ENCODE measurements at regions not wholly inside any gene's neighbourhood (a gene's known extent, or its start where the extent isn't known, plus 50 kb on each side); places are given as distances from the start of the nearest gene placed in this dataset.

DNA sequence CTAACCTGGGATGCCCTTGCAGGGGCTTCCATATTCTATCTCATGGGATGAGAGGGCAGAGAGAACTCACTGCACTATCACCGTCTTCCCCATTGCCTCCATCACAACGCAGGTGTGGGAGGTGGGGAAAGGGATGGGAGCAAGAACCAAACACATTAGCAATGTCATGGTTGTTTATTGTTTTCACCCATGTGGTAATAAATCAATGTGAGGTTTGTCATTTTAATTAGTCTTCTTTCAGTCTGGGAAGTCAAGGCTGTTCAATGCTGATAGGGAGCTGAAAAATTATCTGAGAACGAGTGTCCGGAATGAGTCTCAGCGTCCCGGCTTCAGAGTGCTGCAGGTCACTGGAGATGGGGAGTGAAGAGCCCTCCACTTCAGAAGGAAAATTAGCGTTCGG, 268.5 kb downstream of the DUSP10 start:
- Histone ChIP-seq H3K27ac (ENCODE audit: low read depth in 2 of 2, low read length in 2 of 2) (no peak overlapping the region), H3K9ac (ENCODE audit: low read length in 3 of 3) (no peak overlapping the region), H3K27me3 (ENCODE audit: control insufficient read depth, insufficient read depth, low read length) (no peaks in the 10 kb centered on the region), H3K4me1 (ENCODE audit: control insufficient read depth in 2 of 3, insufficient read depth in 2 of 3, low read depth in 1 of 3, low read length in 3 of 3) (no peaks in the 10 kb centered on the region), H3K4me3 (ENCODE audit: low read length in 3 of 3) (no peak overlapping the region), H3K36me3 (ENCODE audit: control insufficient read depth in 2 of 3, insufficient read depth in 3 of 3, low read length in 3 of 3) (no peaks in the 10 kb centered on the region), H3K9me3 (ENCODE audit: control insufficient read depth in 2 of 3, insufficient read depth in 1 of 3, low read length in 3 of 3) (no peaks in the 10 kb centered on the region)
- FAIRE-seq (no peak), DNase-seq (peak in 4 of 5 donors; percentile 26 to 63 (median 49))
- intact Hi-C loops (cut with DNase I): no loop called here
- no peak for TF ChIP-seq CTCF (IDR thresholded peaks at IDR 0.05; ENCODE audit: borderline replicate concordance, extremely low read depth, insufficient read depth)

DNA sequence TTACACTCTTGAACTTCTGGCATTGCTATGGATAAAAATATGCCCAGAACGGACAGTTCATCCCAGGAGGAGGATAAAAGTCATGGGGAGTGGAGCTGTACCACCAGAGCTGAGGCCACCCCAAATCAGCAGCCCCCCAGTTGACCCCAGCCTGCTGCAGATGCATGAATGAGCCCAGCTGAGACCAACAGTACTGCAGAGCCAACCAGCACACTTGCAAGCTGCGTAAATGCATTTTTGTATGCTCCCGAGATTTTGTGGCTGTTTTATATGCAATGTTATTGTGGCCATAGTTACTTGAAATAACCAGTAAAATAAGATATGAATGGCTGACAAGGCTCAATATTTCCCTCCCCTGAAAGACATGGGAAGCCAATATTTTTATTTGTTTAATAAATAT, 264.6 kb downstream of the DUSP10 start:
- no peaks in the 10 kb centered on the region for H3K27me3 ChIP-seq (ENCODE audit: control insufficient read depth, insufficient read depth, low read length)
- H3K4me3 ChIP-seq (ENCODE audit: low read length in 3 of 3): no peak overlapping the region
- H3K9ac ChIP-seq (ENCODE audit: low read length in 3 of 3): no peak overlapping the region
- H3K36me3 ChIP-seq (ENCODE audit: control insufficient read depth in 2 of 3, insufficient read depth in 3 of 3, low read length in 3 of 3): no peaks in the 10 kb centered on the region
- DNase-seq (no peak), FAIRE-seq (no peak)
- intact Hi-C loops (cut with DNase I): no loop called here
- no peaks in the 10 kb centered on the region for H3K4me1 ChIP-seq (ENCODE audit: control insufficient read depth in 2 of 3, insufficient read depth in 2 of 3, low read depth in 1 of 3, low read length in 3 of 3)
- no peak overlapping the region for H3K27ac ChIP-seq (ENCODE audit: low read depth in 2 of 2, low read length in 2 of 2)
- no peaks in the 10 kb centered on the region for H3K9me3 ChIP-seq (ENCODE audit: control insufficient read depth in 2 of 3, insufficient read depth in 1 of 3, low read length in 3 of 3)
- no peak for TF ChIP-seq CTCF (IDR thresholded peaks at IDR 0.05; ENCODE audit: borderline replicate concordance, extremely low read depth, insufficient read depth)

DNA sequence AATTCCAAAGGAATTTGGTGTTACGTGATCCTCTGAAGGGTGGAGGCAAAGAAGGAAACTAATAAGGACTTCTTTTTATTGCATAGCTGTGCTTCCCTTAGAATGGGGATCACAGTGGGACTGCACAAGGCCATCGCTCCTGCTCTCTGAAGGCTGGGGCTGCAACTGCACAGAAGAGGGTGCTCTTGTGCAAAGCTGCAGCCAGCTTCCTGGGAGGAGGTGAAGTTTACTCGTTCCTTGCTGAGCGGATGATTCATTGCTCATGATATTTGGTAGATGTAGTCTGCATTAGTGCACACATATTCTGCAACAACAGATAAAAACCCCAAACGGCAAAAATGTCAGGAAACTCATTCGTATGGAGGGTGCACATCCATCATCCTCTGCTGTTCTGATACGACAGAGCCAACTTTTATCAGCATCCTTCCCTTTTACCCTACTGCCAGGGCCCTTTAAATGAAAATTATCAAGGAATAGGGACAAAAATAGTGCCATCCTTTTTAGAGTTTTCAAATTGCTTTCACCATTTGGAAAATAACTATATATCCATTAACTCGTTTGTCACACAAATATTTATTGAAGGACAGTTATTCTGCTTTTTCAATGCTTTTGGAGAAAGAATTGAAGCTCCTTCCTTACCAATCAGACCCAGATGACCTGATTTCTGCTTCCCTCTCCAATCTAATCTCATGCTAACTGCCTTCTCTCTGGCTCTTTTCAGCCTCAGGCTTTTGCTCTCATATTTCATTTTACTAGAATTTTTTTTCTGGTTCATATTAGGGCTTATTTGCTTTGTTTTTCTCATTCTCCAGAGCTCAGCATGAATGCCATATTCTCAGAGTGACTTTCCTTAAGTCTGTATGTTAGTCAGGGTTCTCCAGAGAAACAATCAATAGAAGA, 263.6 kb downstream of the DUSP10 start:
- Histone ChIP-seq H3K27ac (ENCODE audit: low read depth in 2 of 2, low read length in 2 of 2) (no peak overlapping the region), H3K27me3 (ENCODE audit: control insufficient read depth, insufficient read depth, low read length) (no peaks in the 10 kb centered on the region), H3K36me3 (ENCODE audit: control insufficient read depth in 2 of 3, insufficient read depth in 3 of 3, low read length in 3 of 3) (no peaks in the 10 kb centered on the region), H3K9ac (ENCODE audit: low read length in 3 of 3) (no peak overlapping the region), H3K9me3 (ENCODE audit: control insufficient read depth in 2 of 3, insufficient read depth in 1 of 3, low read length in 3 of 3) (no peaks in the 10 kb centered on the region), H3K4me1 (ENCODE audit: control insufficient read depth in 2 of 3, insufficient read depth in 2 of 3, low read depth in 1 of 3, low read length in 3 of 3) (no peaks in the 10 kb centered on the region), H3K4me3 (ENCODE audit: low read length in 3 of 3) (no peak overlapping the region)
- FAIRE-seq (no peak), DNase-seq (peak in 4 of 5 donors; percentile 25 to 51 (median 34))
- TF ChIP-seq CTCF (IDR thresholded peaks at IDR 0.05; ENCODE audit: borderline replicate concordance, extremely low read depth, insufficient read depth): peak; percentile 30
- intact Hi-C loops (cut with DNase I): no loop called here
